ENCODE measurements at regions not wholly inside any gene's neighbourhood (a gene's known extent, or its start where the extent isn't known, plus 50 kb on each side); places are given as distances from the start of the nearest gene placed in this dataset.

GRCh38 chr12:123056053-123056452 is 75.6 kb downstream of the ARL6IP4 start:
- H3K27ac ChIP-seq, result no peak overlapping the region
- H3K4me1 ChIP-seq, result no peaks in the 10 kb centered on the region
- H3K79me2 ChIP-seq, result no peaks in the 10 kb centered on the region
- no peak overlapping the region for H3K9ac ChIP-seq
- TF ChIP-seq, protein P1, sequence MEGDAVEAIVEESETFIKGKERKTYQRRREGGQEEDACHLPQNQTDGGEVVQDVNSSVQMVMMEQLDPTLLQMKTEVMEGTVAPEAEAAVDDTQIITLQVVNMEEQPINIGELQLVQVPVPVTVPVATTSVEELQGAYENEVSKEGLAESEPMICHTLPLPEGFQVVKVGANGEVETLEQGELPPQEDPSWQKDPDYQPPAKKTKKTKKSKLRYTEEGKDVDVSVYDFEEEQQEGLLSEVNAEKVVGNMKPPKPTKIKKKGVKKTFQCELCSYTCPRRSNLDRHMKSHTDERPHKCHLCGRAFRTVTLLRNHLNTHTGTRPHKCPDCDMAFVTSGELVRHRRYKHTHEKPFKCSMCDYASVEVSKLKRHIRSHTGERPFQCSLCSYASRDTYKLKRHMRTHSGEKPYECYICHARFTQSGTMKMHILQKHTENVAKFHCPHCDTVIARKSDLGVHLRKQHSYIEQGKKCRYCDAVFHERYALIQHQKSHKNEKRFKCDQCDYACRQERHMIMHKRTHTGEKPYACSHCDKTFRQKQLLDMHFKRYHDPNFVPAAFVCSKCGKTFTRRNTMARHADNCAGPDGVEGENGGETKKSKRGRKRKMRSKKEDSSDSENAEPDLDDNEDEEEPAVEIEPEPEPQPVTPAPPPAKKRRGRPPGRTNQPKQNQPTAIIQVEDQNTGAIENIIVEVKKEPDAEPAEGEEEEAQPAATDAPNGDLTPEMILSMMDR (IDR thresholded peaks at IDR 0.05), result no peak
- H3K4me2 ChIP-seq (ENCODE audit: low read length), result no peak overlapping the region
- H3K36me3 ChIP-seq (ENCODE audit: control insufficient read depth, insufficient read depth, low read length), result no peaks in the 10 kb centered on the region
- no peaks in the 10 kb centered on the region for H3K9me3 ChIP-seq (ENCODE audit: control insufficient read depth, low read length)
- H3K27me3 ChIP-seq (ENCODE audit: control insufficient read depth, insufficient read depth, low read length), result no peaks in the 10 kb centered on the region
- no peak overlapping the region for H2AFZ ChIP-seq
- no peak overlapping the region for H3K4me3 ChIP-seq (ENCODE audit: low read depth, low read length)

DNA sequence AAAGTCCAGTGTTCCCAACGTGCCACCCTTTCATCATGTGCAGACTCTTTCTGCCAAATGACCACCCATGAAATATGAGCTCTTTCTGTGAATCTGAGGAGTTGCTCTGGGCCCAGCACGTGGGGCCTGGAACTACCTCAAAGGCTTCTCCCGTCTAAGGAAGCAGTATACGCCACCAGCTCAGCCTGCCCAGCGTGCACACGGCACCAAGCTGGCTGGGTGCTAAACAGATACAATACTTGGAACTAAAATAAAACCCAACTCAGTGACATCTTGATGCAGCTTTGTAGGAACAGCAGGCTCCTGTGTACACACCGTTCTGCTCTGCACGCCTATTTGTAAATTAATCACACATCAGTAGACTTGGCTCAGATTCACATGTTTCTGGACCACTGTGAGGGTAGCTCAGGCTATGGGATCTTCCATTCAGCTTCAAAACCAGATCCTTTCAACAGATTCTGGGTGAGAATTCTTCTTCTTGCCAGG is 74.8 kb downstream of the ARL6IP4 start:
- H3K36me3 ChIP-seq (ENCODE audit: control insufficient read depth, insufficient read depth, low read length), result no peaks in the 10 kb centered on the region
- TF ChIP-seq, protein P1 (IDR thresholded peaks at IDR 0.05), result no peak
- no peak overlapping the region for H3K4me3 ChIP-seq (ENCODE audit: low read depth, low read length)
- H3K79me2 ChIP-seq, result peaks cover 2% of the 10 kb centered on the region
- no peaks in the 10 kb centered on the region for H3K27me3 ChIP-seq (ENCODE audit: control insufficient read depth, insufficient read depth, low read length)
- no peak overlapping the region for H2AFZ ChIP-seq
- no peaks in the 10 kb centered on the region for H3K4me1 ChIP-seq
- H3K27ac ChIP-seq, result no peak overlapping the region
- H3K9ac ChIP-seq, result no peak overlapping the region
- no peak overlapping the region for H3K4me2 ChIP-seq (ENCODE audit: low read length)
- no peaks in the 10 kb centered on the region for H3K9me3 ChIP-seq (ENCODE audit: control insufficient read depth, low read length)

GRCh38 chr12:123054371-123054770 is 73.9 kb downstream of the ARL6IP4 start:
- H3K4me1 ChIP-seq, result no peaks in the 10 kb centered on the region

DNA sequence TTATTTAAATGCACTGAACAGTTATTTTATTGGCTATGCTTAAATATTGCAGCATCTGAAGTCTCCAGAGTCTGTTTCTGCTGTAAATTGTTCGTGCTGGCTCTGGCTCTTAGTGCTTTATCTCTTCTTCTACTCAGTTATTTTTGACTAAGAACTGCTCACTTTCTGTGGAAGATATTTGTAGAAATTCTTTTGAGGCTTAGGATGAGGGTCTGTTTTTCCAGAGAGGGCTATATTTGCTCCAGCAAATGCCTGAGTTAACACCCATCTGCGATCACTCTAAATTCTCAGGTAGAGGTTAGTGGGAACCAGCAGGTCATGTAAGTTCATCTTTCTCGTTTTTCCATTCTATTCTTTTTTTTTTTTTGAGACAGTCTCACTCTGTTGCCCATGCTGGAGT is 71.1 kb downstream of the ARL6IP4 start:
- Histone ChIP-seq H3K27ac (no peak overlapping the region), H3K4me2 (ENCODE audit: low read length) (no peak overlapping the region), H3K9ac (no peak overlapping the region)

More at GRCh38 chr12:123054371-123054770, 73.9 kb downstream of the ARL6IP4 start:
- H2AFZ ChIP-seq, result no peak overlapping the region
- H3K9ac ChIP-seq, result no peak overlapping the region
- H3K36me3 ChIP-seq (ENCODE audit: control insufficient read depth, insufficient read depth, low read length), result no peaks in the 10 kb centered on the region
- peaks cover 4% of the 10 kb centered on the region for H3K79me2 ChIP-seq
- no peaks in the 10 kb centered on the region for H3K9me3 ChIP-seq (ENCODE audit: control insufficient read depth, low read length)
- no peak overlapping the region for H3K27ac ChIP-seq
- no peak overlapping the region for H3K4me3 ChIP-seq (ENCODE audit: low read depth, low read length)
- no peaks in the 10 kb centered on the region for H3K27me3 ChIP-seq (ENCODE audit: control insufficient read depth, insufficient read depth, low read length)
- TF ChIP-seq, protein P1 (IDR thresholded peaks at IDR 0.05), result no peak
- no peak overlapping the region for H3K4me2 ChIP-seq (ENCODE audit: low read length)

DNA sequence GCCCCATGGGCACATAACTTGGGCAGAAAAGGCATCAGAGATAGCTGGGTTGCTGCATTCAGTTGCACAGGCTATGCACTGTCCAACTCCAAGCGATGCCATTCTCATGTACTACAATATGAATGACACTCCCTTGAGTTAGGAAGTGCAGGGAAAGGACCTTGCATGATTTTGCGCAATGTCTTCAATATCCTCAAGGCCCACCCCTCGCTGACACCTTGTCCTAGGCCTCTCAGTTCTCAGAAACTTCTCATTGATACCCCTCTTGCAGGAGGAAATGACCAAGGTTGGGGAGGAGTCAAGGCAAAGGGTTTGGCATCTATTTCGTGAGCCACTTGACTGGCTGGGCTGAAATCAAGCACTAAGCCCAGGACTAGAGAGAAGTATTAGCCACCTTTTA is 70.4 kb downstream of the ARL6IP4 start:
- no peak overlapping the region for H2AFZ ChIP-seq
- H3K4me2 ChIP-seq (ENCODE audit: low read length), result no peak overlapping the region
- H3K9ac ChIP-seq, result no peak overlapping the region
- no peaks in the 10 kb centered on the region for H3K4me1 ChIP-seq
- no peaks in the 10 kb centered on the region for H3K27me3 ChIP-seq (ENCODE audit: control insufficient read depth, insufficient read depth, low read length)
- no peak overlapping the region for H3K4me3 ChIP-seq (ENCODE audit: low read depth, low read length)
- no peaks in the 10 kb centered on the region for H3K36me3 ChIP-seq (ENCODE audit: control insufficient read depth, insufficient read depth, low read length)
- TF ChIP-seq, protein P1 (IDR thresholded peaks at IDR 0.05), result no peak
- H3K27ac ChIP-seq, result no peak overlapping the region
- H3K79me2 ChIP-seq, result peaks cover 7% of the 10 kb centered on the region
- no peaks in the 10 kb centered on the region for H3K9me3 ChIP-seq (ENCODE audit: control insufficient read depth, low read length)

More for the DNA sequence above, 71.1 kb downstream of the ARL6IP4 start:
- Histone ChIP-seq H3K79me2 (peaks cover 7% of the 10 kb centered on the region), H3K4me3 (ENCODE audit: low read depth, low read length) (no peak overlapping the region), H2AFZ (no peak overlapping the region), H3K9me3 (ENCODE audit: control insufficient read depth, low read length) (no peaks in the 10 kb centered on the region), H3K27me3 (ENCODE audit: control insufficient read depth, insufficient read depth, low read length) (no peaks in the 10 kb centered on the region), H3K36me3 (ENCODE audit: control insufficient read depth, insufficient read depth, low read length) (no peaks in the 10 kb centered on the region), H3K4me1 (no peaks in the 10 kb centered on the region)
- TF ChIP-seq, protein P1 (IDR thresholded peaks at IDR 0.05), result no peak

All from parathyroid adenoma (tissue), 2 donors.